ENCODE measurements at regions not wholly inside any gene's neighbourhood (a gene's known extent, or its start where the extent isn't known, plus 50 kb on each side); places are given as distances from the start of the nearest gene placed in this dataset.

- Histone ChIP-seq H3K27me3 (peaks cover 6% of the 10 kb centered on the region), H3K27ac (no peak overlapping the region), H3K36me3 (replicated peaks in 1 of 2) (no peaks in the 10 kb centered on the region), H3K4me3 (no peak overlapping the region), H3K9me3 (replicated peaks in 1 of 3) (no peaks in the 10 kb centered on the region), H3K4me1 (replicated peaks in 1 of 2) (no peaks in the 10 kb centered on the region)
- no peak for TF ChIP-seq POLR2A (IDR thresholded peaks at IDR 0.05)
- TF ChIP-seq CTCF (IDR thresholded peaks at IDR 0.05): no peak
- DNase-seq: no peak
- intact Hi-C loops (cut with DNase I): no loop called here
- 54 to 68% (median 65%) methylated on average over 4 of the region's 4 CpGs for whole genome bisulfite sequencing, 4 donors
These were observed 526.6 kb downstream of the MN1 start for GRCh38 chr22:27274770-27275449.

- no peaks in the 10 kb centered on the region for H3K36me3 ChIP-seq (replicated peaks in 1 of 2)
- no peak for DNase-seq
- 48 to 62% (median 58%) methylated on average over 2 of the region's 2 CpGs for WGBS, 4 donors
- H3K4me1 ChIP-seq (replicated peaks in 1 of 2): no peaks in the 10 kb centered on the region
- H3K27me3 ChIP-seq: no peaks in the 10 kb centered on the region
- no peak overlapping the region for H3K27ac ChIP-seq
- intact Hi-C loops (cut with DNase I): no loop called here
- TF ChIP-seq CTCF (IDR thresholded peaks at IDR 0.05) (no peak), POLR2A (IDR thresholded peaks at IDR 0.05) (no peak)
- H3K9me3 ChIP-seq (replicated peaks in 1 of 3): no peaks in the 10 kb centered on the region
- no peak overlapping the region for H3K4me3 ChIP-seq
These were observed 522.6 kb downstream of the MN1 start for GRCh38 chr22:27278946-27279345.

- no peak overlapping the region for H3K27ac ChIP-seq
- no peaks in the 10 kb centered on the region for H3K27me3 ChIP-seq
- H3K4me3 ChIP-seq: no peak overlapping the region
- no peaks in the 10 kb centered on the region for H3K9me3 ChIP-seq (replicated peaks in 1 of 3)
- TF ChIP-seq POLR2A (IDR thresholded peaks at IDR 0.05) (no peak), CTCF (IDR thresholded peaks at IDR 0.05) (no peak)
- 86 to 99% (median 91%) methylated on average over 5 of the region's 5 CpGs for WGBS, 4 donors
- no peaks in the 10 kb centered on the region for H3K36me3 ChIP-seq (replicated peaks in 1 of 2)
- H3K4me1 ChIP-seq (replicated peaks in 1 of 2): no peaks in the 10 kb centered on the region
- DNase-seq: no peak
- intact Hi-C loops (cut with DNase I): no loop called here
These were observed 518.3 kb downstream of the MN1 start for GRCh38 chr22:27283240-27283639.

- DNase-seq: no peak
- H3K4me1 ChIP-seq (replicated peaks in 1 of 2): no peaks in the 10 kb centered on the region
- no peak overlapping the region for H3K27ac ChIP-seq
- intact Hi-C loops (cut with DNase I): no loop called here
- WGBS, 4 donors: 72 to 86% (median 78%) methylated on average over 6 of the region's 6 CpGs
- TF ChIP-seq POLR2A (IDR thresholded peaks at IDR 0.05): no peak
- no peak for TF ChIP-seq CTCF (IDR thresholded peaks at IDR 0.05)
- no peaks in the 10 kb centered on the region for H3K36me3 ChIP-seq (replicated peaks in 1 of 2)
- no peak overlapping the region for H3K4me3 ChIP-seq
- no peaks in the 10 kb centered on the region for H3K9me3 ChIP-seq (replicated peaks in 1 of 3)
- no peaks in the 10 kb centered on the region for H3K27me3 ChIP-seq
These were observed 517.8 kb downstream of the MN1 start for GRCh38 chr22:27283714-27284113.

Measured in adrenal gland (tissue), 9 donors.